Raji (cell line): ENCODE measurements at regions not wholly inside any gene's neighbourhood (a gene's known extent, or its start where the extent isn't known, plus 50 kb on each side); places are given as distances from the start of the nearest gene placed in this dataset.

ENCODE experiments used
- POLR2A ChIP-seq: IDR thresholded peaks from 2 replicates; pipeline ENCODE4 v1.6.1; 2011; ENCODE audit warnings: low read depth, low read length, control low read depth; ENCODE audit not compliant: insufficient read depth

GRCh38 chr14:100989924-100990323, 86.4 kb upstream of the RTL1 start:
- no peak for TF ChIP-seq POLR2A

DNA sequence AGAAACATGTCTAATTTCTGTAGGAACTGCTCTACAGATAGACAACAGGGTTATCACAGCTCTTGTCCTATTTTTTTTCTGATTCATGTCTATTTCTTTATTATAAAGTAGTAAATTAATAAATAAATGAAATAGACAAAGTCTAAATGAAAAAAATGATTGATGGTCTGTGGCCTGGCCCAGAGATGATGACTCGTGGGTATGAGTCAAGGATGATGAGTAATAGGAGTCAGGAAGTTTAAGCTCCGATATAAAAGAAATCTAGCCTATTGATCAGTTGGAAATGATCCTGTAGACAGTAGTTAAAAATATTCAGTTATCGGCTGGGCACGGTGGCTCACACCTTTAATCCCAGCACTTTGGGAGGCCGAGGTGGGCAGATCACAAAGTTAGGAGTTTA, 90.6 kb upstream of the RTL1 start:
- TF ChIP-seq POLR2A, result no peak

DNA sequence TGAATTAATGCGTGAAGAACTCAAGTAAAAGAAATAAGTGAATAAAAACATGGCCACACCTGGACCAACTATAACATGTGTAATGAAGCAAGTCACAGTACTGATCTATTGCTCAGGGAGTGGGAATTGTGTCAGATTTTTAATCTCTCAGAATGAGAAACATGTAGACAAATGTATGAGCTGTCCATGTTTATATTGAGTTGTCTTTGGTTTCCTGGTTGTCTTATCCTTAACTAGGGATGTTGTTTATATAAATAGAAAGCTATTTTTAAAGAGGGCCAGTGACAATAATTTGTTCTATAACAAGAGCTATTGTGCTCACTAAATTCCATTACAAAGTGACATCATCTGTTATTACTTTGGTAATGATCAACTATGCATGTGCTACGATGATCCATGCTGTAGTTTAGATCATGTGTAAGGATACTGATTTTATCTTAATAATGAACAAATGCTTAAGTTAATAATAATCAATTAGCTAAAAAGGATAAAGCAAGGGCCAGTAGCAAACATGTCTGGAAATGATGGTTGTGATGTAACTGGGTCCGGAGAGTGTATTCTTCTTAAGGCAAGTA, 91.3 kb upstream of the RTL1 start:
- TF ChIP-seq POLR2A, result no peak

DNA sequence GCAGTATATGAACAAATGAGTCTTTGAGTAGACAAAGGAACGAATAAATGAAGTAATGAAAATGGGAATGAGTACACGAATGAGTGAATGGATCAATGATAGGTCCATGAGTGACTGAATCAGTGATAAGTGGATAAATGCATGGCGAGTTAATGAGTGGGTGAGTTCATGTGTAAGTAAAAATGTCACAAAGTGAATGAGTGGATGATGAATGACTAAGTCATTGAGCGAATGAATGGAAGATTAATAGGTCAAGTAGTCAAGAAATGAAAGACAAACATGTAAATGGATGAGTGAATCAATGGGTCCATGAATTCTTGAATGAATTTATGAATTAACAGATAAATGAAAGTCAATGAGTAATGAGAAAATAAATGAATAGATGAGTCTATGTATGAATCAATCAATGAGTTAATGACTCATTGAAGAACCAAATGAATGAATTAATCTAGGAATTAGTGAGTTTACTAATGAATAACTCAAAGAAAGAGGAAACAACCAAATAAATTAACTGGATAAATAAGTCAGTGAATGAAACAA, 97.3 kb upstream of the RTL1 start:
- no peak for TF ChIP-seq POLR2A

DNA sequence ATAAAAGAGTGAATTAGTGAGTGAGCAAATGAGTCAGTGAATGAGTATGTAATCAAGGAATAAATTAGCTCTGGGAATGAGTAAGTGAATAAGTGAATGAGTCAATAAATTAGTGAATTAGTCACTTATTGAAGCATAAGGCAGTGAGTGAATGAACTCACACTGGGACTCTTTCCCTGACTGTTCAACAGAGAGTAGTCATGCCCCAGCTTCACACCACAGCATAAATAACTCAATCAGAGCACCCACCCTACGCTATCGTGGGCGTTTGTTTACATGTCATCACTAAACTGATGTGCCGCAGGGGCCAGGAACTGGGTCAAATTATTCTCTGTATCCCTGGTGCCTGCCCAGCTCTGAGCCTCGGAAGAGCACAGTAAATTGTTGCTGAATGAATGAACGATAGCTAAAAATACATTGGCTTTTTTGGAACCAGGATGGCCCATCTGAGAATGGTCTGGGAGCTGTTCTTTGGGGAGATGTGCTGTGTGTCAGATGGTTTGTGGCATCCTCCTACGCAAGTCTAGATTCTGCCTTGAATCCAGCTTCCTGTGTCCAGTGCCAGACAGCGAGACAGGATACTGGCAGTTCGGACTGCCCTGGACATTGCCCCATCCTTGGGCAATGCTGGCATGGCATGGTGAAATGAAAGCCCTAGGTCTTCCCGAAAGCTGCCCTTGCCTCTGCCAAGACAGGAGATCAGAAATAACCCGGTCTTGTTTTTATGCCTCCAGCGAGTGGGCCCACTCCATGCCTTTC, 98.0 kb upstream of the RTL1 start:
- TF ChIP-seq POLR2A, result no peak

GRCh38 chr14:101002738-101003137, 99.2 kb upstream of the RTL1 start:
- TF ChIP-seq POLR2A, result no peak

DNA sequence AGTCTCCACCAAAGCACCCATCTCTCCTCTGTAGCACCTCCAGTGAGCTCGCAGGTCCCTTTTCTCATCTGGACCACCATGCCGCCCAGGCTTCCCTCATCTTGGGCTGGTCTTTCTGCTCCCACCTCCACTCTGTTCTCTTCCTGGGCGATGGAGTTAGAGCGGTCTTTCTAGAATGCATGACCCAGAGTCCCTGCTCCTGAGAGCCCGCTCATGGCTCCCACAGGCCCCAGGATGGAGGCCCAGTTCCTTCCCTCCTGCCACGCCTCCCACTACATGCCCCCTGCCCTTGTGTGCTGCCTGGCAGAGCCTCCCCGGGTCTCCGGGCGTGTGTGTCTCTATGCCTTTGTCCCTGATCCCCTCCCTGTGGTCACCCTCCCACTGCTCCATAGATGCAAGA, 100.7 kb upstream of the RTL1 start:
- TF ChIP-seq POLR2A, result no peak

DNA sequence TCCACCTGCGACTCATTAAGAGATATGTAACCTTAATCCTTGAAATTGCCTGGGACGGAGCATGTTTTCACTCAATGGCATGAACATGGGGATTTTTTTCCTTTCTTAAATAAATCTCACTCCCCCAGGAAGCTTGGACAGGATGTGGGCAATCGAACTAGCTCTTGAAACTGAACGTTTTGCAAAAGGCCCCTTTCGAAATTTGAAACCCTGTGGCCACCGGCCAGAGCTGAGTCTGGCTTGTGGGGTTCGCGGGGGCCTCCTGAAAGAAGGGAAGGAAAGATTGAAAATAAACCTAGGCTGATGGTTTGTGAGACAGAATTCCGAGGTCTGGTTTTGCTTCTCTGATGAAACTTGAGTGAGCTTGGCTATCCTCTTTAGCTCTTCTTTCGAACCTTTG, 101.4 kb upstream of the RTL1 start:
- no peak for TF ChIP-seq POLR2A

- no peak for TF ChIP-seq POLR2A
These were observed 101.9 kb upstream of the RTL1 start for GRCh38 chr14:101005447-101005846.

GRCh38 chr14:101006008-101006407, 102.5 kb upstream of the RTL1 start:
- TF ChIP-seq POLR2A, result no peak

- TF ChIP-seq POLR2A, result no peak
These were observed 103.6 kb upstream of the RTL1 start for GRCh38 chr14:101007004-101007614.

- TF ChIP-seq POLR2A, result no peak
These were observed 104.2 kb upstream of the RTL1 start for GRCh38 chr14:101007765-101008164.

GRCh38 chr14:101008196-101008595, 104.7 kb upstream of the RTL1 start:
- no peak for TF ChIP-seq POLR2A

DNA sequence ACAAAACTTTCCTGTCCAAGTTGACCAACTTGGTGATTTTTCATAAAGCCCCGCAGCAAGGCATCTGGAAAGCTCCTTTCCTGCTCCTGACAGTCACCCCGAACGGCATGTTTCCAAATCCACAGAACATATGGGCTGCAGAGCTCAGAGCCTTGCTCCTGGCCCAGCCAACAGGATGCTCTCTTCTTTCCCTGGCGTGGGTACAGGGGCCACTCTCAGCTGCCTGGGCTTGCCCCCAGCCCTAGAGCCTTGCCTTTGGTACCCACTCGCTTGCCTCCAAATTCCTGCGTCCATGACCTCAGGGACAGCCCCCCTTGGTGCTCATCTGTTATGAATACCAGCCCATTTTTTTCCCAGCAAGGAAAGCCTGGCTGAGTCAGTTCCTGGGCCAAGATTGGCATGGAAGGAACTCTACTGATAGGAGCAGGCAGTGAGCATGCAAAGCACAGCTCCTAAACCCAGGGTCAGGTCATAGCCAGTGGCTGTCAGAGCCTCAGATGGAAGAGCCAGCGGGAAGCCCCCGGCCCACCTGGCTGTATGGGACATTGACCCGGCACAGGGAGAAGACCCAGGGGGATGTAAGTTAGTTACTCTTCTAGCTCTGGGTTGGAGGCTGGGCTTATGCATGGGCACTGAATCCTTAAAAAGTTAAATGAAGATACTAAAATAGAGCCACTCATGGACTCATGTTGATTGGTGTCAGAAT, 105.3 kb upstream of the RTL1 start:
- TF ChIP-seq POLR2A, result no peak

DNA sequence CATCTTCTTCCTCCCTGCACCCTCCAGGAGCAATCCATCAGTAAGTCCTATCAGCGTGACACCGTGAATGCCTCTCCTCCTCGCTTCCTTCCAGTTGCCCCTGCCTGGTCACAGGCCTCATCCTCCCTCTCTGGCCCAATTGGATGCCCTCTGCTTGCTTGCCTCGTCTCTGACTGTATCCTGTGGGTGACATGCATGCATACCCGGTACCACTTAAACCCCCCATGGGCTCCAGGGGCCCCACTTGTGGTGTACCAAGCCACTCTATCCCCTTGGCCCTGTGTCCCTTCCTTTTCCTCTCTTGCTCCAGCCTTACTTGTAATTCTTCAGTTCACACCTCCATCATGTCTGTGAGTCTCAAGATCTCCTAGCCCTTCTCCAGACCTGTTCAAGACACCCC, 106.0 kb upstream of the RTL1 start:
- TF ChIP-seq POLR2A, result no peak

DNA sequence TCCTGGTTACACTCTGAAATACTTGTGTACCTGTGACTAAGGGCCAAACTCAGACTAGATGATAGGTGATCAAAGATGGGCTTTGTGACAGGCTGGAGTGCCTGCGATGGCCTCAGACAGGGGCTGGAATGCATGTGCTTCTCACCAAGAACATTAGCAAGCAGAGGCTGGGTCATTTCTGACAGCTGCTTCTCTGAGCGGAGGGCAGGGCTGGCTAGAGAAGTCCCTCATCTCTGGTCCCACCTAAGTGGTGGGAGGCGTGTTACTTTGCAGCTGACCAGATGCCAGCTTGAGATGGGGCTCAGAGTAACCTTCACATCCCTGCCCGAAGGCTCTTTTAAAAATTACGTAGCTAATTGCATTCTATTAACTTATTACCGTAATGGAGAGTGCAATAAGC, 106.8 kb upstream of the RTL1 start:
- no peak for TF ChIP-seq POLR2A
